Type B pancreatic cell (in vitro differentiated cells): ENCODE measurements at regions not wholly inside any gene's neighbourhood (a gene's known extent, or its start where the extent isn't known, plus 50 kb on each side); places are given as distances from the start of the nearest gene placed in this dataset.
A peak's percentile ranks its signal among the peaks of the same experiment; 100 is the strongest.

ENCODE experiments used
- DNase-seq: peaks from one replicate; pipeline ENCODE4 v3.0.0; 2021; ENCODE audit warnings: mixed read lengths; ENCODE audit not compliant: unreplicated experiment; ENCODE audit errors: extremely low spot score
- H3K27ac Mint-ChIP-seq: 2 replicates; pipeline ENCODE4 v1.8.0; 2021; ENCODE audit warnings: mild to moderate bottlenecking, mixed read lengths
- H3K27me3 Mint-ChIP-seq: 2 replicates; pipeline ENCODE4 v1.8.0; 2021; ENCODE audit warnings: mixed read lengths
- H3K36me3 Mint-ChIP-seq: 2 replicates; pipeline ENCODE4 v1.8.0; 2021; ENCODE audit warnings: mixed read lengths
- H3K4me1 Mint-ChIP-seq: one replicate; pipeline ENCODE4 v1.8.0; 2021; ENCODE audit warnings: mixed read lengths; ENCODE audit not compliant: unreplicated experiment
- H3K4me3 Mint-ChIP-seq: 2 replicates; pipeline ENCODE4 v1.8.0; 2021; ENCODE audit warnings: mild to moderate bottlenecking, mixed read lengths
- H3K9me3 Mint-ChIP-seq: 2 replicates; pipeline ENCODE4 v1.8.0; 2021; ENCODE audit warnings: mixed read lengths
- CTCF ChIP-seq: fragments of 200-600 bp; sonication (generic); conservative IDR thresholded peaks from 2 replicates; pipeline ENCODE4 v1.5.0; 2021; ENCODE audit warnings: antibody characterized with exemption, mild to moderate bottlenecking

DNA sequence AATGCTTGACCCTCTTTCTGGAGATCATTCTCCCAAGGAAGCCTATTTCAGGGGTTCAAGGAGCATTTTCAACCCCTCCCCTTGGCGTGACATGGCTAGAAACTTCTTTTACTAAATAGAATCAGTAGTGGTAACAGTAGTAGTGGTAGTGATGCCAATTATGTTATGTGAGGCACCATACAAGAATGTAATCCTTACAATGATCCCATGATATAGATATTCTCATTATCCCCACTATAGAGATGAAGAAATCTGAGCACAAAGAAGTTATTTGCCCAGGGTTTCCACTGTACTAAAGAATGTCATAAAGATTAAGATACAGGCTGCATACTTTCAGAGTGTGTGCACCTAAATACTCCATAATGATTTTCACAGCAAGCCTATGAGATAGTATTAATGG is 155.4 kb upstream of the CLINT1 start:
- Mint-ChIP-seq H3K27me3 (peaks cover 9% of the 10 kb centered on the region), H3K4me3 (no peak overlapping the region), H3K4me1 (peaks cover 14% of the 10 kb centered on the region), H3K27ac (no peak overlapping the region), H3K9me3 (no peaks in the 10 kb centered on the region), H3K36me3 (no peaks in the 10 kb centered on the region)
- DNase-seq: no peak
- no peak for TF ChIP-seq CTCF

DNA sequence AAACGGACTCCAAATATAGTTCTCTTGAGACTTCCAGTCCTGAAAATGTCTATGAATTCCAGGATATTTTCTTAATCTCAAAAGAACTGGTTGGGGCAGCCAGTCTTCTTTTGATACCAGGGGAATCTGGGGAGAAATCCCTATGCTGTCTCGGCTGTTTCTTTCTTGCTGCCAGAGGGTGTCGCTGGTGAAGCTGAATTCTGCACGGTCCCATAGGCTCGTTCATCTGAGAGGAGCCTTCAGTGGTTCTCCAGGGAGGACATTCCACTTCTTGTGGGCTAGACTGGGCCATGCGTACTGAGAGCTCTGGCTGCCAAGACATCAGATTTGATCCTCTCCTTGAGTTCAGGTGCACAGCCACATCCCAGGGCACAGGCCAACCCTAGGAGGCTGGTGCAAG is 155.0 kb upstream of the CLINT1 start:
- Mint-ChIP-seq H3K27ac (no peak overlapping the region), H3K9me3 (no peaks in the 10 kb centered on the region), H3K27me3 (peaks cover 9% of the 10 kb centered on the region), H3K4me1 (peaks cover 14% of the 10 kb centered on the region), H3K4me3 (no peak overlapping the region), H3K36me3 (no peaks in the 10 kb centered on the region)
- no peak for DNase-seq
- peak; percentile 63 for TF ChIP-seq CTCF

GRCh38 chr5:158013303-158013702 is 154.4 kb upstream of the CLINT1 start:
- H3K36me3 Mint-ChIP-seq: no peaks in the 10 kb centered on the region
- no peaks in the 10 kb centered on the region for H3K9me3 Mint-ChIP-seq
- H3K4me3 Mint-ChIP-seq: no peak overlapping the region
- peaks cover 9% of the 10 kb centered on the region for H3K27me3 Mint-ChIP-seq
- H3K27ac Mint-ChIP-seq: no peak overlapping the region
- TF ChIP-seq CTCF: no peak
- H3K4me1 Mint-ChIP-seq: peaks cover 14% of the 10 kb centered on the region
- DNase-seq: no peak

GRCh38 chr5:158011422-158011821 is 152.5 kb upstream of the CLINT1 start:
- Mint-ChIP-seq H3K9me3 (no peaks in the 10 kb centered on the region), H3K27ac (no peak overlapping the region), H3K36me3 (no peaks in the 10 kb centered on the region), H3K27me3 (peaks cover 6% of the 10 kb centered on the region), H3K4me3 (no peak overlapping the region), H3K4me1 (peaks cover 8% of the 10 kb centered on the region)
- no peak for TF ChIP-seq CTCF
- DNase-seq: no peak

DNA sequence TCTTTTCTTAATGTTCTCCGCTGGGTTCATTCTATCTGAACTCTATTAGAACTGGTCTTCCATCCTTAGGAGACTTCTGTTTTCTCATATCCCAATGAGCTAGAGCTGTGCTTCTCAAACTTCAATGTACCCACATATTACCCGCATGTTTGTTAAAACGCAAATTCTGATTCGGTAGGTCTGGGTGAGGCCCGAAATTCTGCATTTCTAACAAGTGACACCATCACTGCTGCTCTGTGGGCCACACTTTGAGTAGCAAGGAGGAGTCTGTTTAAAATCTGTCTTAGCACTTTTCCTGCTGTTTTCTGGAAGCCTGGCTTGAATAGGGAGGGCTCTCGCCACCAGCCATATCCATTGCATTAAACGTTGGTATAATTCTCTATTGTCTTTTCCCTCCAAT is 151.9 kb upstream of the CLINT1 start:
- H3K9me3 Mint-ChIP-seq: no peaks in the 10 kb centered on the region
- no peak for TF ChIP-seq CTCF
- no peak overlapping the region for H3K27ac Mint-ChIP-seq
- no peak overlapping the region for H3K4me3 Mint-ChIP-seq
- no peaks in the 10 kb centered on the region for H3K36me3 Mint-ChIP-seq
- peaks cover 6% of the 10 kb centered on the region for H3K27me3 Mint-ChIP-seq
- no peak for DNase-seq
- H3K4me1 Mint-ChIP-seq: peaks cover 8% of the 10 kb centered on the region

- Mint-ChIP-seq H3K27me3 (peaks cover 3% of the 10 kb centered on the region), H3K4me1 (peaks cover 8% of the 10 kb centered on the region), H3K9me3 (no peaks in the 10 kb centered on the region), H3K36me3 (no peaks in the 10 kb centered on the region), H3K27ac (no peak overlapping the region), H3K4me3 (no peak overlapping the region)
- TF ChIP-seq CTCF: no peak
- no peak for DNase-seq
Observed at GRCh38 chr5:158007336-158007735, 148.4 kb upstream of the CLINT1 start.
